Erythroblast (primary cell): ENCODE measurements at regions not wholly inside any gene's neighbourhood (a gene's known extent, or its start where the extent isn't known, plus 50 kb on each side); places are given as distances from the start of the nearest gene placed in this dataset.

Source experiments
- GATA1 ChIP-seq: IDR thresholded peaks from 2 replicates; pipeline ENCODE4 v1.6.1; 2011; ENCODE audit warnings: low read depth, mild to moderate bottlenecking, control low read depth, low read length, moderate library complexity
- POLR2A ChIP-seq: IDR thresholded peaks from 2 replicates; pipeline ENCODE4 v1.6.1; 2011; ENCODE audit warnings: mild to moderate bottlenecking, low read length

- no peak for TF ChIP-seq POLR2A
- no peak for TF ChIP-seq GATA1
Measured at GRCh38 chr5:106658150-106658549, 1012.6 kb downstream of the EFNA5 start.
